ENCODE measurements at regions not wholly inside any gene's neighbourhood (a gene's known extent, or its start where the extent isn't known, plus 50 kb on each side); places are given as distances from the start of the nearest gene placed in this dataset.

- no peak for TF ChIP-seq CTCF (IDR thresholded peaks at IDR 0.05)
- TF ChIP-seq ATF3 (CRISPR knock-in tag; conservative IDR thresholded peaks at IDR 0.05): no peak
- no peak for TF ChIP-seq CBFB (CRISPR knock-in tag; IDR thresholded peaks at IDR 0.05; ENCODE audit: low read depth)
- no peak for TF ChIP-seq PRDM15 (CRISPR knock-in tag; IDR thresholded peaks at IDR 0.05)
- TF ChIP-seq AR (CRISPR knock-in tag; IDR thresholded peaks at IDR 0.05): no peak
- no peak for TF ChIP-seq AFF4 (CRISPR knock-in tag; IDR thresholded peaks at IDR 0.05; ENCODE audit: borderline replicate concordance)
- TF ChIP-seq KAT7 (CRISPR knock-in tag; IDR thresholded peaks at IDR 0.05; ENCODE audit: borderline replicate concordance): no peak
- no peak for TF ChIP-seq E2F5 (CRISPR knock-in tag; IDR thresholded peaks at IDR 0.05)
These were observed 225.8 kb upstream of the DPPA4 start for GRCh38 chr3:109563149-109563548.

Data from WTC11 (cell line).